MM.1S (cell line): ENCODE measurements at regions not wholly inside any gene's neighbourhood (a gene's known extent, or its start where the extent isn't known, plus 50 kb on each side); places are given as distances from the start of the nearest gene placed in this dataset.

Experiments
- EZH2phosphoT487 ChIP-seq: fragments of 300-600 bp; sonication (generic); IDR thresholded peaks from 2 replicates; pipeline ENCODE4 v1.6.1; 2018; ENCODE audit warnings: antibody characterized with exemption, low read length
- TF ChIP-seq, protein P1 (sequence below): fragments of 300-600 bp; sonication (generic); IDR thresholded peaks from 2 replicates; pipeline ENCODE4 v1.5.1; 2016; ENCODE audit warnings: antibody characterized with exemption, low read length, mixed read lengths

DNA sequence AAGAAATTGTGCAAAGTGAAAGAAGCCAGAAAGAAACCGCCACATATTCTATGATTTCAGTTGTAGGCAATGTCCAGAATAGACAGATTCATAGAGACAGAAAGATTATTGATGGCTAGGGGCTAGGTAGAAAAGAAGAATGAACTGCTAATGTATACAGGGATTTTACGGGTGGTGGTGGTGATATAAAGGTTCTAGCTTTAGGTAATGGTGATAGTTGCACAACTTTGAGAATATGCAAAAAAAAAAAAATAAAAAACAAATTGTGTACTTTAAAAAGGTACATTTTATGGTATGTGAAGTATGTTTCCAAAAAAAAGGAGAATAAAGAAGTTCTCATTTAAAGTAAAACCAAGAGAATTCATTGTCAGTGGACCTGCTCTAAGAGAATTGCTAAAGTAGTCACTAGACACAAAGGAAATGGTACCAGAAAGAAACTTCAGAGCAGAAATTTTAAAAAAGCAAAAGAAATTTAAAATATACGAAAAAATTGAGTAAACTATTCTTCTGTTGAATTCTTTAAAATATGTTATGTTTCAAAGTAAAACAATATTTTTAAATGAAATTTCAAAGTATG is 680.1 kb downstream of the UQCRFS1 start:
- no peak for TF ChIP-seq EZH2phosphoT487
- TF ChIP-seq, protein P1, sequence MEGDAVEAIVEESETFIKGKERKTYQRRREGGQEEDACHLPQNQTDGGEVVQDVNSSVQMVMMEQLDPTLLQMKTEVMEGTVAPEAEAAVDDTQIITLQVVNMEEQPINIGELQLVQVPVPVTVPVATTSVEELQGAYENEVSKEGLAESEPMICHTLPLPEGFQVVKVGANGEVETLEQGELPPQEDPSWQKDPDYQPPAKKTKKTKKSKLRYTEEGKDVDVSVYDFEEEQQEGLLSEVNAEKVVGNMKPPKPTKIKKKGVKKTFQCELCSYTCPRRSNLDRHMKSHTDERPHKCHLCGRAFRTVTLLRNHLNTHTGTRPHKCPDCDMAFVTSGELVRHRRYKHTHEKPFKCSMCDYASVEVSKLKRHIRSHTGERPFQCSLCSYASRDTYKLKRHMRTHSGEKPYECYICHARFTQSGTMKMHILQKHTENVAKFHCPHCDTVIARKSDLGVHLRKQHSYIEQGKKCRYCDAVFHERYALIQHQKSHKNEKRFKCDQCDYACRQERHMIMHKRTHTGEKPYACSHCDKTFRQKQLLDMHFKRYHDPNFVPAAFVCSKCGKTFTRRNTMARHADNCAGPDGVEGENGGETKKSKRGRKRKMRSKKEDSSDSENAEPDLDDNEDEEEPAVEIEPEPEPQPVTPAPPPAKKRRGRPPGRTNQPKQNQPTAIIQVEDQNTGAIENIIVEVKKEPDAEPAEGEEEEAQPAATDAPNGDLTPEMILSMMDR, result no peak
